ENCODE measurements at regions not wholly inside any gene's neighbourhood (a gene's known extent, or its start where the extent isn't known, plus 50 kb on each side); places are given as distances from the start of the nearest gene placed in this dataset.

GRCh38 chr12:63404611-63405010 lies 253.6 kb upstream of the AVPR1A start:
- TF ChIP-seq YY1 (IDR thresholded peaks at IDR 0.05; ENCODE audit: insufficient read depth, insufficient read length) = no peak
- no peak for TF ChIP-seq ZNF274 (IDR thresholded peaks at IDR 0.05; ENCODE audit: low read depth, low read length)

Data from NT2/D1 (cell line).